HCT116 (cell line): ENCODE measurements at regions not wholly inside any gene's neighbourhood (a gene's known extent, or its start where the extent isn't known, plus 50 kb on each side); places are given as distances from the start of the nearest gene placed in this dataset.

Experiments used
- CEBPB ChIP-seq: IDR thresholded peaks from 2 replicates; pipeline ENCODE4 v1.6.1; 2012; ENCODE audit warnings: low read depth
- CTCF ChIP-seq, 3 experiments: fragments of 200-600 bp in 1 of 3; sonication (generic) in 1 of 3; IDR thresholded peaks in 2 of 3; conservative IDR thresholded peaks in 1 of 3; 2 replicates each; pipeline ENCODE4 v1.5.1; 2012 to 2017; ENCODE audit warnings: low read depth in 2 of 3, low read length in 2 of 3, antibody characterized with exemption in 1 of 3, borderline replicate concordance in 1 of 3, control low read depth in 1 of 3, mild to moderate bottlenecking in 1 of 3, mixed read lengths in 1 of 3, mixed run types in 1 of 3, moderate library complexity in 1 of 3; ENCODE audit not compliant: insufficient read depth in 1 of 3
- EGR1 ChIP-seq: IDR thresholded peaks from 2 replicates; pipeline ENCODE4 v1.6.1; 2012; ENCODE audit warnings: low read depth
- JUND ChIP-seq: IDR thresholded peaks from 2 replicates; pipeline ENCODE4 v1.6.1; 2012
- POLR2A ChIP-seq: IDR thresholded peaks from 2 replicates; pipeline ENCODE4 v1.7.0; 2011; ENCODE audit warnings: borderline replicate concordance; ENCODE audit not compliant: insufficient read depth, insufficient read length; ENCODE audit errors: extremely low read depth
- RAD21 ChIP-seq: IDR thresholded peaks from 2 replicates; pipeline ENCODE4 v1.6.1; 2012; ENCODE audit warnings: low read depth, mild to moderate bottlenecking
- SIN3A ChIP-seq: IDR thresholded peaks from 2 replicates; pipeline ENCODE4 v1.6.1; 2012; ENCODE audit warnings: low read depth
- SRF ChIP-seq: IDR thresholded peaks from 2 replicates; pipeline ENCODE4 v1.6.1; 2012; ENCODE audit warnings: low read depth
- YY1 ChIP-seq: IDR thresholded peaks from 2 replicates; pipeline ENCODE4 v1.6.1; 2011; ENCODE audit warnings: low read length, low read depth, moderate library complexity, mild to moderate bottlenecking; ENCODE audit not compliant: insufficient replicate concordance; ENCODE audit errors: extremely low read depth

- no peak for TF ChIP-seq POLR2A
- TF ChIP-seq SRF, result no peak
- TF ChIP-seq RAD21, result no peak
- no peak for TF ChIP-seq CTCF (IDR thresholded peaks at IDR 0.05 in 2 of 3, conservative IDR thresholded peaks at IDR 0.05 in 1 of 3; ENCODE audit: borderline replicate concordance in 1 of 3, insufficient read depth in 1 of 3, low read depth in 2 of 3, low read length in 2 of 3)
- TF ChIP-seq JUND, result no peak
- no peak for TF ChIP-seq SIN3A
- no peak for TF ChIP-seq YY1
- no peak for TF ChIP-seq EGR1
- TF ChIP-seq CEBPB, result no peak
Observed at GRCh38 chr21:16241016-16241415, 511.2 kb downstream of the USP25 start.
